NCI-H2227 (cell line): ENCODE measurements at regions not wholly inside any gene's neighbourhood (a gene's known extent, or its start where the extent isn't known, plus 50 kb on each side); places are given as distances from the start of the nearest gene placed in this dataset.
A peak's percentile ranks its signal among the peaks of the same experiment; 100 is the strongest.

Experiments
- DNase-seq: peaks from one replicate; lab custom pipeline; 2025; ENCODE audit not compliant: unreplicated experiment; lab: John Stamatoyannopoulos, UW

DNA sequence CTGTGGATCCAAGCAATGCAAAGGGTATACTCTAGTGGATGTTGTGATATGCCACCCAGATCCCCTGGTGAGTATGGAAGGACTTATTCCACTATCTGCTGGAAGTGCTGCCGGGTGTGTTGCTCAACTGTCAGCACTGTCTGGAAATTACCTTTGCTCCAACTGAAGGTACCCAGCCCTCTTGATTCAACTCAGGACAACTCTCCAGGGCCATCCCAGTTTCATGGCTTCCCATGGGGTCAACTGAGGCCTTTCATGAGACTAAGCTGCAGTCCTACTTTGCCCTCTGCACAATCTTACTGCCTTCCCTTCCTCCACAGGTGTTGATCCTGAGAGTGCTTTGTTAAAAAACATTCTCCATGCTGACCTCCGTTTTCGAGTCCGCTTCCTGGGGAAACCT, 99.8 kb downstream of the SPRY1 start:
- no peak for DNase-seq

DNA sequence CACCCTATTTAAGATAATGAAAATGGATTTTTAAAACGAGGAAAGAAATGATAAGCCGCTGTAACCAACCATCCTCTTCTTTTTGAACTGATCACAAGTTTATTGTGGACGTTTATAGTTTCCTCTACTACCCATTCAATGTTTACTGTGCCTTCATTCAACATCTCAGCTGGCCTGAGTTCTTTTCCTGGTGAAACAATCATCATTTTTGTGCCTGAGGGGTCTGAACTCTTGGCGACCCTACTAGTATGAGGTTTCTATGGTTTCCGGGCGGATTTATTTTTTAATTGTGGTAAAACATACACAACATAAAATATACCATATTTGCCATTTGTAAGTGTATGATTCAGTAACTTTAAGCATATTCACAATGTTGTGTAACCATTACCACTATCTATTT, 100.7 kb downstream of the SPRY1 start:
- no peak for DNase-seq

DNA sequence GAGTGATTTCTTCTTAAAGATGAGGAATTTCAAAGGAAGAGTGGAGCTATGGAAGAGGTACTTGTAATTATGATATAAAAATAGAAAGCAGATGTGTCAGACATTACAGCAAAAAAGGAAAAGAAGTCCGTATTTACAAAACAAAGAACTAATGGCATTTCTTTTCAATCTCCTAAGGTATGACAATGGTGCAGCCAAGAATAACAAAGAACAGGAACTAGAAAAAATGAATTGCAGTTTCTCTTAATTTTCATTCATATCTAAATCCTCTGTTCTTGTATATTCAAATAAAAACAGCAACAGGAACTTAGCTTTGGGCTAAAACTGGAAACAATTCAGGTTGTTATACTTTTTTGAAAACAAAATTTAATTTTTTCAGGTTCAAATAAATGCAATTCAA, 105.1 kb downstream of the SPRY1 start:
- no peak for DNase-seq

DNA sequence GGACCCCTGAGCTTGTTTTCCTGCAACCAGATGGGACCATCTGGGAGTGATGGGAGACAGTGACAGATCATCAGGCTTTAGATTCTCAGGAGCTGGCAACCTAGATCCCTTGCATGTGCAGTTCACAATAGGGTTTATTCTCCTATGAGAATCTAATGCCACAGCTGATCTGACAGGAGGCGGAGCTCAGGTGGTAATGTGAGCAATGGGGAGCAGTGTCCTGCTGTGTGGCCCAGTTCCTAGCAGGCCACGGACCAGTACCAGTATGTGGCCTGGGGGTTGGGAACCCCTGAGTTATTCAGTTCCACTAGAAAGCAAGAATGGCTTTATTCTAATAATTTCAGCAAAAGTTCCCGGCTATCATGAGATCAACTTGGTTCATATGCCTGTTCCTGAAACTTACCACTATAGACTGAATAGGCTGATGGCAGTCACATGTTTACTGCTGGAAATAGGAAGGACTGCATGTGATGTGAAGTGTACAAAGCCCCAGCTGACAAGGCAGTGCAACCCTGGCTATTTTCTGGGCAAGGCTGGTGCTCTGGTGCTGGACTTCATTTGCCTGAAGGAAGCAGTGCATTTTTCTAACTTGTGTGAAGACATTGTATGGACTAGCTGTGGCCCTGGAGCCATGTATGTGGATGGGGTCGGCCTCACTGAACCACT, 107.2 kb downstream of the SPRY1 start:
- DNase-seq, result no peak

DNA sequence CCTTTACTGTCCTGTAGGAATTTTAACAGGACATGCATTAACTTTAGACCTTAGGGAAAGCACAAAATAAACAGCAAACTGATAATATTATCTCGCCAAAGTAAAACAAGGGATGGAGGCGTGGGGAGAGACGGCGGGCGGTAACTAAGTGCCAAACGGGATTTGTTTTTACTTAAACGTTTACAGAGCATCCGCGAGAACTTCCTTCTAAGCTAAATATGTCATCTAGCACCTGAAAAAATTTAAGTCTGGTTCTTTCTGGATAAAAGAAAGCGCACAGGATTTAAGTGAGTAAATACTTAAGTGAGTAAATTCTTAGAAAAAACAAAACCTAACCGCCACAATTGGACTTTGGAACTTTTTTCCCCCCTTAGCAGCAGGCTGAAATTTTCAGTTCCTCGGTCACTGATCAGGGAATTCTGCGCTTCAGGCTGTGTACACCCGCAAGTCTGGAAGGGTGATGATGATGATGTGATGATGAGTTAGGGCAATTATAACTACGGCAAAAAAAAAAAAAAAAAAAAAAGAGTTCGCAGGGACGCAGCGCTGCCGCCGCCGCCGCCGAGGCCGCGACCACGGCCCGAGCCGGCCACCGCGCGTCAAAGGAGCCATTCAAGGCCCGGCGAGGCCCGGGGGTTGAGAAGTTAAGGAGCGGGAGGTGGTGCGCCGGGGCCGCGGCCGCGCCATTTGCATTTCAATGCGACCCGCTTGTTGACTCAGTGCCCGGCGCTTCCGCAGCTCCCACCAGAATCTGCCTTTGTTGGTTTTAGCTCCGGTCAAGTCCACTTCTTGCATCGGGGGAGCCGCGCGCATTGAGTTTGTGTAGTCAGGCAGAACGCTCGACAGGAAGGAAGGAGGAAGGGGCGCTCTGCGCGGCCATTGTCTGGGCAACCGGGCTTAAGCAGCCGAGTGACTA, 108.8 kb downstream of the SPRY1 start:
- peak; percentile 68 for DNase-seq

DNA sequence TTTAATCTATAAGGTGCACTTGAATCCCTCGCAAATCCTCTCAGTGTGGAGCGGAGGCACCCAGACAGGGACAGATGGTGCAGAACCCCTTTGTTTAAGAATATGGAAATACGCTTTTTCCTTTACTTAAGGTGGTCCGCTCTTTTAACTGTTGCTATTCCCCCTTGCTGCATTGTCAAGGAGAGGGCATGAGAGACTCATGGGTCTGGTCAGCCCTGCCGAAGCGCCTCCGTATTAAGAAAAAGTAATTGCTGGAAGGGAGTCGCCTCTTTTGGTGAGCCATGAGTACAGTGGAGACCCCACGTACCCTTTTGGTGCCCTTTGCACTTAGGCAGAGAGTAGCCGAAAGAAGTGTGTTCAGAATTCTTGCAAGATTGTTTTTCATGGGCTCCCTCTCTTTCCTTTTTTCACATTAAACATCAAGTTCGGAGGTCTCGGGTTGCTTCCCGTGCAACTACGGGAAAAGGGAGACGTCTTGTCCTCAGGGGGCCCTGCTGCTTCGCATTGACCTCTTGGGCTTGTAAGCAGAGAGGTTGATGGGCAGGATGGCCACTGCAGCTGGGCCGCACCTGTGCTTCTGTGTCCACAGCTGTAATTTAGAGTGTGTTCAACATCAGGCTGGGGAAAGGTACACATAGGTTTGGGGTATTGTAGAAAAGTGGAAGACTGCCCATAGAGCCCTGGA, 109.6 kb downstream of the SPRY1 start:
- peak; percentile 42 for DNase-seq

DNA sequence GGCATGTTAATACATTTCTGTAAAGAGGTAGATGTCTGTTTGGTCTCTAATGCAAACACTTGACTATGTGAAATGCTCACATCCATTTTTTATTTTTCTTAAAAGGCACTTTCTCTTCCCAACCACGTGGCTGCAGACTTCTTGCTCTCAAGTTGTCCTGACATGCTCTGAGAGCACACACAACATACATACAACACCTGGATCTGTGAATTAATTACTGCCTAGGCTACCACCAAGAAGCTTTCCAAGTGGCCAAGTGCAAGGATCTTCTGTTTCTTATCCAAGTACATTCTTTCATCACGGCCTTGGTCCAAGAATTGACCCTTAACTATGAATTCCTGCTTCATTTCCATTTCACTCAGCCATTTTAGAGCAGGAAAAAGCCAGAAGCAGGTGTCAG, 110.8 kb downstream of the SPRY1 start:
- DNase-seq, result no peak

DNA sequence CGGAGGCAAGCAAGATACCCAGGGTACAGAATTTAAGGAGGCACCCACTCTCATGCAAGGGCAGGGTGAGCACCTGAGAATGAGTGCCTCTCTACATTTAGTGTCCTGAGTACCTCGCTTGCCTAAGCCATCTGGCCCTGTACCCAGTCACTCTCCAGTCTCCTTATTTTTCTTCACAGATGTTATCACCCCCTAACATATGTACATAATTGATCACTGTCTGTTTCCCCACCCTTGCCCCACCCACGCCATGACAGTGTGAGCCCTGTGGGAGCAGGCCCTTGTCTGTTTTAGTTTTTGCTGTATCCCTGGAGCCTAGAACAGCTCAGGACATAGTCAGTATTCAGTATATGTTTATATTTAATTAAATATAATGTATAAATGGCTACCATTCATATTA, 113.6 kb downstream of the SPRY1 start:
- DNase-seq, result no peak

DNA sequence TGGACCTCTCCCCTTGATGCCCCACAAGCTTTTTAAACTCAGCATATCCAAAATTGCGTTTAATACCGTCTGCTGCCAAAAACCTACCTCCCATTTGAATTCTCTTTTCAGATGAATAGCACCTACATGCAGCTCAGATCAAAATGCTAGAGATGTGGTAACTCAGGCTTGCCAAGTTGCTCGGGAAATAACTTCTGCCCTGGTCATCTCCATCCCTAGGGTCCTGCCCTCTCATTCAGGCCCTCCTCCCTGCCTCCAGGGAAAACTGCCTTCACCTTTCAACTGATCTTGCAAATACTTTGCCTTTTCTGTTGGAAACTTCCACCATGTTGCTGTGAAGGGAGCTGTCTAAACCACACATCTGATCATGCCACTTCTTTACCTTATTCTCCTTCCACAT, 114.1 kb downstream of the SPRY1 start:
- DNase-seq, result no peak

DNA sequence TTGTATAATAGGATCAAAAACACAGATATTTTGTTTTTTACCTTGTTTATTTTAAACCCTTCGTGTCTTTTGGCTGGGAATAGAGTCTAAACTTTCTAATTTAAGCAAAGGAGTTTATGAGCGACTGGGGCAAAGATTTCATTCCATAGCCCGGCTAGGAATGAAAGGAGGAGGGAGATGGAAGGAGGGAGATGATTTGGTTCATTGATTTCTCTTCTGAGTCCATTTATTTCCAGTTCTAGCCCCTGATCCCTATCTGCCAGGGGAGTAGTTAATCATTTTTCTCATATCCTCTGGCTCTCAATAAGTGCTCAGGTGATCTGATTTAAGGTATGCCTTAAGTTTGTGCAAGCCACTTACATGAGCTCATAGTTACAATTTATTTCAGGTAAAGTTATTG, 120.0 kb downstream of the SPRY1 start:
- no peak for DNase-seq

DNA sequence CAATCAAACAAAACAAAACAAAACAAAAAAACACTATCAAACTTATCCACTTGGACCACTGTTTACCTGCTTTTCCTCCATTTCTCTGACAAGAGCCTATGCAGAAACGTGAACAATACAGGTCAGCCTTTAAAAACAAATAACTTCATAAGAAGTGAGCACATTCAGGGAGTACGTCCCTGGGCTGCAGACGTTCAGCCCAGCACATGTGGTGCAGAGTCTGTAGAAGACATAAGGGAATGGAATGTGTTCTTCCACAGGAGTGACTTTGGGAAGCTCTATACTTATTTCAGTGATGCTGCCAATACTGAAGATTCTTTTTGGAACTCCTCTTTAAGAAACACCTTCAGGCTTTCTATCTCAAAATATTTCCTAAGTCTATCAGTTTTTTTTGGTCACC, 120.6 kb downstream of the SPRY1 start:
- no peak for DNase-seq

DNA sequence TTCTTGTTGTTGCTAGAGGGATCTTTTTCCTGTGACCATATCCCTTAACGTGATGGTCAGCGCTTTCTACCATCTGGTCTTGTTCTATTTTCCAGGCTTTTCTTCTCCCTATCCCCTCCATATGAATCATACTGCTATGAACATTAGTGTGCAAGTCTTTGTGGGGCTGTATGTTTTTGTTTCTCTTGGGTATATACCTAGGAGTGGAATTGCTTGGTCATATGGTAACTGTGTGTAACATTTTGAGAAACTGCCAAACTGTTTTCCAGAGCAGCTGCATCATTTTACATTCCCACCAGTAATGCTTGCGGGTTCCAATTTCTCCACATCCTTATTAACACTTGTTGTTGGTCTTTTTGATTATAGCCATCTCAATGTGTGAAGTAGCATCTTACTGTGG, 121.4 kb downstream of the SPRY1 start:
- DNase-seq, result no peak

DNA sequence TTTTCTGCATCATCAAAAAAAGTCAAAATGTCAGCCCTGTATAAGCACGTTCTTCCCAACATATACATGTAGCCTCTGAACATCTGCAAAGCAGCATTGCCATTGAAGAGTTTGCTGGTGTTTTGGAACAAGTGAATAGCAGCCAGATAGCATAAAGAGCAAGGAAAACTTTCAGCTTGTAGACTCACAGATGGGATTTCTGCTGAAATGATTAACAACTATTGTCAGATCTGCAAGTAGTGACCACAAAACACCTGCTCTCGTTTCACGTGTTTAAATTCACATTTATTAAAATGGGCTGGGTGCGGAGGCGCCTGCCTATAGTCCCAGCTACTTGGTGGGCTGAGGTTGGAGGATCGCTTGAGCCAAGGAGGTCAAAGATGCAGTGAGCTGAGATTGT, 123.7 kb downstream of the SPRY1 start:
- no peak for DNase-seq

DNA sequence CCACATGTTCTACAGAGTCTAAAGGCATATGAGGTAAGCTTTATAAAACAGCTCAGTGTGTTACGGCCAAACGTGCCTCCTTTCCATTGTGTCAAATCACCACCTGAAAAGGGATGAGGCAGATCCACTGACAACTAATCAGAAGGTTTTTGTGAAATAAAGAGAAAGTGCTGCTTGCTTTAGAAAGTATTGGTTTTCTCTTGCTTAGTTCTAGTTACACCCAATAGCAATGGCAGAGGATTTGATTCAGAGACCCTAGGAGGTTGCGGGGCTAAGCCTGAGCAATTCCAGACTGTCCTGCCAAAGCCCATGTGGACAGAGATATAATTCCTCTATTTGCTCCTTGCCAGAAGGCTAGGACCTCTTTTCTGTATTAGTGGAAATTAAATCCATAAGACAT, 125.5 kb downstream of the SPRY1 start:
- no peak for DNase-seq

DNA sequence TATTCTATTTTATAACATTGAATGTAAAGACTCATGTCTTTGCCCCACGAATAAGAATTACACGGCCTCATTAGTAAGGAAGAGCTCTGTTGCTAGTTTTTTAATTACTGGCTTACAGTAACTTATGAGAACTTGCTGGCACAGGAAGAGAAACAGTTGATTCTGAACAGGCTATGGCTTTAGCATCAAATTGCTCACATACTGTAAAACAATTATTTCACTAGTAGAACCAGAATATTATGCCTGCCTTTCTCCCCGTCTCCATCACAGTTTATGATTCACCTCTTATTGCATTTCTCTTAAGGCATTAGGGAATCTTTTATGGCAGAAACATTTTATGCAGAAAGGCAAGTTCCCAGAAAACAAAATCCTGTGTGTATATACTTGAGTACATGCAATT, 126.1 kb downstream of the SPRY1 start:
- DNase-seq, result no peak

DNA sequence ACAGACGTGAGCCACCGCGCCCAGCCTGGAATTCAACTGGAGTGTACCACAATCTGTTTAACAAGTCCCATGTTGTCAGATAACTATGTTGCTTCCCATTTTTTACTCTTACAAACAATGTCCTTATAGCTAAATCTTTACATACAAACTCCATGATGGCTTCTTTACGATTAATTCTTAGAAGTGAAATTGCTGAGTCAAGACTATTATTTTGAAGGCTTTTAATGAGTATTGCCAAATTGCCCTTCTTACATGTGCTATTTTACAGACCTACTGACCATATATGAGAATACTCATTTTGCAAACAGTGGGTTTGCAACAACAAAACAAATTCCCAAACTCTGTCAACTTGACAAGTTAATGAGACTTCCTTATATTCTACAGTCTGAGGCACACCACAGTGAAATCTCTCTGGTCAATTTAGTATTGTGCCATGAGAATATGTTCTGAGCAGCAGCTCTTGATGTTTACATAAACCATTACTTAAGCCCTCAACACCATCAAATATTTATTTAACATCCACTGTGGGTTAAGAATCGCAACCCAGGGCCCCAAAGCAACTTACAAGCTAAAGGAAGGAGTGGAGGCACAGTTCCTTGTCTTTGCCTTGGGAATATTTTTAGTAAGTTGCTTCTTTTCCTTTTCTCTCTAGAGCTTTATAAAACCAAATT, 128.5 kb downstream of the SPRY1 start:
- DNase-seq, result no peak

DNA sequence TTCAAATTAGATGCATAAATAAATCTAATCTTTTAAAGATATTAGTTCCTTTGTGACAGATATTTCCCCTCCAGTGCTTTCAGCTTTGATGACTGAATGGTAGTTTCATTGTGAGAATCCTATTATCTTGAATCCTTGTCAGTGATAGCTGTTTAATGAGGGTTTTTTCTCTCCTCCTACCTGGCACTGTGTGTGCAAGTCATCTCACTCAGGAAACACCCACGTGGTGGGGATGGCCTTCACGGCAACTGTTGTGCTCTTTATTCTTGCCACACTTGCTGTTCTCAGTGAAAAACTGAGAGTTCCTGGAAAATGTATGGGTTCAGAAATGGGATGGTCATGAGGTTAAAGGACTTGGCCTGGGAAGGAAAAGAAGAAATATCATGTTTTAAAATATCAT, 129.9 kb downstream of the SPRY1 start:
- no peak for DNase-seq

DNA sequence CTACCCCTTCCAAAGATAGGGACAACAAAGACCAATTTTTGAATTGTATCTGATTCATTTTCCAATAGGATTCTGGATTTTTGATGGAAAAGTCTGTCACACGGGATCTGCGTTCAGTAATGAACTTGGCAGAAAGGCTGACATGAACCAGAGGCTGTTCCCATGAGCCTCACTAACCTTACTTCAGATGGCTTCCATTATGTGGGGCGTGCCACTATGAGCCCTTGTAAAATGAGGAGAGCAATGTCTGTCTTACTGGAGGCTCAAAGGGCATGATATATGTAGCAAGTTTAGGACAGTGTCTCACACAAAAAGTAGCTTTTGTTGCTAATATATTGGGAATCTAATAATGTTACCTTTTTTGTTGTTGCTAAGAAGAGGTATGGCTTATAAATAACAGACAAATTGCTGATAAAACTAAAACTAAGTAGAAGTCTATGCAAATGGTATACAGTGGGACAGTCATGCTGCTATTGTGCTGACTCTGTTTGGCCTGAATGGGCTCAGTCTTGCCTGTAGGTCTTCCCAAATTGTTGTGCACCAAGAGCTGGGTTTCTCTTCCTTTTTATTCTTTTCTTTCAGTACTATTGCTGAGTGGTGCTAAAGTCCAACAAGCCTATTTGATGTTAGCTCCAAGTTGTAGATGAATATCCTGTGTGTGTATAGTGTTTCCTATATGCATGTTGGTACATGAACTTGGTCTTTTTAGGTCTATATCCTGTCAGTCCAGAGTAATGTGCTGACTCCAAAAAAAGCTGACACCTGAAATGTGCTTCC, 132.1 kb downstream of the SPRY1 start:
- no peak for DNase-seq

DNA sequence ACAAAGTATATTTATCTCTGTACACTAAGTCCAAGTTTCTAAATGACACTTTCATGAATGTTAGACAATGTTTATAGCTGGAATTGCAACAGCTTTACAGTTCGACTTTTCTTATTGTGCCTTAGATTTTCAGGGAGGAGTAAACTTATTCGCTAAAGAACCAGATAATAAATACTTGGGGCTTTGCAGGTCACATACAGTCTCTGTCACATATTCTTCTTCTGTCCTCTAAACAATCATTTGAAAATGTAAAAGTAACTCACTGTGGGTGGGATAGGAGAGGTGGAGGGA, 132.6 kb downstream of the SPRY1 start:
- DNase-seq, result no peak

DNA sequence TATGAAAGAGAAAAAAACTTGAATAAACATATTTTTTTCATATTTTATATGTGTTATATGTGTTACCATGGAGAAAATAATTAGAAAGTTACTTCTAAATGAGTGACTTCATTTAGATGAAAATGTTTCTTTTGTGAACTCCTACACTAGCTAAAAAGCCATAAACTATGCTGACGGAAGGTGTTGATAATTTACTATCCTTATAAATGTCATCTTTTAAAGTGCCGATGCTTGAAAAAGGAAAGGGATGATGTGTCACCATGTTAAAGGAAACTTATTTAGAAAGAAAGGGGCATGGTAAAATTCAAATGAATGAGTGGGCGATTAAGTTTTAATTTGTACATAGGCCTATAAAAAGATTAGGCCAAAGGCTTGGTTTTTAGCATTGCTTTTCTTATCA, 133.8 kb downstream of the SPRY1 start:
- no peak for DNase-seq
